Astrocyte of the spinal cord (primary cell): ENCODE measurements at regions not wholly inside any gene's neighbourhood (a gene's known extent, or its start where the extent isn't known, plus 50 kb on each side); places are given as distances from the start of the nearest gene placed in this dataset.

Experiments
- DNase-seq: peaks from one replicate; pipeline ENCODE4 v3.0.0; 2011; ENCODE audit warnings: low read depth, low spot score
- H3K4me3 ChIP-seq: 2 replicates; pipeline ENCODE4 v1.5.1; 2011; ENCODE audit warnings: low read depth, mild to moderate bottlenecking, low read length, moderate library complexity
- CTCF ChIP-seq: IDR thresholded peaks from 2 replicates; pipeline ENCODE4 v1.5.1; 2012; ENCODE audit warnings: low read depth, mild to moderate bottlenecking, low read length, inconsistent platforms
- in situ Hi-C: cut with HindIII; loops from 2 replicates; pipeline ENCODE4 v1.10.0; 2017; ENCODE audit warnings: low sequenced_read_pairs

- DNase-seq = peak; percentile 69
- peak overlapping the region; percentile 46 for H3K4me3 ChIP-seq
- in situ Hi-C loops = no loop called here
- TF ChIP-seq CTCF = no peak
Measured at GRCh38 chr3:27632431-27633223, 89.5 kb downstream of the EOMES start.

- in situ Hi-C loops = no loop called here
- no peak for TF ChIP-seq CTCF
- DNase-seq = peak; percentile 40
- no peak overlapping the region for H3K4me3 ChIP-seq
Measured at GRCh38 chr3:27630885-27631284, 91.2 kb downstream of the EOMES start.

GRCh38 chr3:27629366-27629765 lies 92.8 kb downstream of the EOMES start:
- no peak overlapping the region for H3K4me3 ChIP-seq
- DNase-seq = no peak
- in situ Hi-C loops = no loop called here
- TF ChIP-seq CTCF = no peak

GRCh38 chr3:27628026-27628750 lies 93.9 kb downstream of the EOMES start:
- DNase-seq = no peak
- H3K4me3 ChIP-seq = no peak overlapping the region
- TF ChIP-seq CTCF = no peak
- in situ Hi-C loops = no loop called here

GRCh38 chr3:27626596-27627118 lies 95.5 kb downstream of the EOMES start:
- H3K4me3 ChIP-seq = no peak overlapping the region
- TF ChIP-seq CTCF = no peak
- in situ Hi-C loops = no loop called here
- DNase-seq = no peak

- peak; percentile 28 for DNase-seq
- in situ Hi-C loops = no loop called here
- H3K4me3 ChIP-seq = no peak overlapping the region
- TF ChIP-seq CTCF = no peak
Measured at GRCh38 chr3:27625864-27626263, 96.3 kb downstream of the EOMES start.
